K562 (cell line): ENCODE measurements at regions not wholly inside any gene's neighbourhood (a gene's known extent, or its start where the extent isn't known, plus 50 kb on each side); places are given as distances from the start of the nearest gene placed in this dataset.
"Not testable (repeated sequence)": the region's sequence is repeated elsewhere in the genome, so short reads cannot be mapped to it uniquely, and the experiment has no call there.

Source experiments
- ATAC-seq: fragments of 200-7000 bp; cut with Tn5 transposase; 3 replicates; pipeline ENCODE4 v1.9.1; 2020; ENCODE audit warnings: moderate library complexity
- BruUV-seq: library from RNA; stranded (reverse); fragments of 400-500 nt; replicated peaks from 2 replicates; lab custom pipeline; 2021; lab: Mats Ljungman, UMichigan
- CTCF ChIA-PET: fragments of 300-600 bp; formaldehyde crosslinking; extraction: SDS; loops from one replicate; lab custom pipeline; 2021; ENCODE audit warnings: low intra/inter-chr PET ratio; lab: Yijun Ruan, JAX
- POLR2A ChIA-PET: fragments of 300-600, 350-650 bp; sonication (Branson Sonifier 250); formaldehyde crosslinking; extraction: SDS; loops from one replicate; lab custom pipeline; 2021; ENCODE audit warnings: antibody characterized with exemption, inconsistent platforms; lab: Yijun Ruan, JAX
- DNase-seq, 4 experiments: peaks; one replicate each; pipeline versions ENCODE4 v3.0.0 to v3.0.0-alpha.2; 2011 to 2018; ENCODE audit warnings: low spot score in 3 of 4, mixed read lengths in 3 of 4; ENCODE audit errors: extremely low read depth in 1 of 4
- FAIRE-seq: peaks from 2 replicates; lab custom pipeline; 2011; peaks lifted over from hg19 to GRCh38; lab: Jason Lieb, UNC
- H2AFZ ChIP-seq: 2 replicates; pipeline ENCODE4 v1.6.0; 2011; ENCODE audit warnings: low read depth, low read length, control low read depth, inconsistent platforms
- H3K27ac ChIP-seq: fragments of 200-600 bp; 3 replicates; pipeline ENCODE4 v1.8.0; 2011; ENCODE audit warnings: low read depth, mild to moderate bottlenecking, control low read depth, inconsistent platforms, low read length, moderate library complexity, mixed read lengths; ENCODE audit errors: extremely low read depth
- H3K27me3 ChIP-seq, 2 experiments: fragments of 300-600 bp in 1 of 2; 2 replicates in 1 of 2; 3 replicates in 1 of 2; pipeline versions ENCODE4 v1.6.0 to v1.8.0; 2011; ENCODE audit warnings: inconsistent platforms in 2 of 2, low read length in 2 of 2, mild to moderate bottlenecking in 1 of 2, mixed read lengths in 1 of 2, moderate library complexity in 1 of 2; ENCODE audit not compliant: control insufficient read depth in 2 of 2, insufficient read depth in 2 of 2
- H3K36me3 ChIP-seq: fragments of 300-600 bp; 3 replicates; pipeline ENCODE4 v1.8.0; 2011; ENCODE audit warnings: mild to moderate bottlenecking, low read length, inconsistent platforms; ENCODE audit not compliant: control insufficient read depth, insufficient read depth
- H3K4me1 ChIP-seq, 2 experiments: fragments of 200-600 bp in 1 of 2; replicated peaks in 1 of 2; 2 replicates in 1 of 2; 3 replicates in 1 of 2; pipeline versions ENCODE4 v1.5.1 to v1.8.0; 2011; ENCODE audit warnings: inconsistent platforms in 2 of 2, low read length in 2 of 2, mild to moderate bottlenecking in 1 of 2, mixed read lengths in 1 of 2, moderate library complexity in 1 of 2; ENCODE audit not compliant: control insufficient read depth in 2 of 2, insufficient read depth in 2 of 2
- H3K4me2 ChIP-seq: 2 replicates; pipeline ENCODE4 v1.6.1; 2011; ENCODE audit warnings: low read length, control low read depth, inconsistent platforms, mixed read lengths; ENCODE audit not compliant: insufficient read depth
- H3K4me3 ChIP-seq: fragments of 200-600 bp; sonication (generic), shearing (Covaris generic); 2 replicates; pipeline ENCODE4 v1.5.1; 2016; ENCODE audit warnings: control low read depth, inconsistent platforms
- H3K79me2 ChIP-seq: fragments of 200-600 bp; 3 replicates; pipeline ENCODE4 v1.8.0; 2011; ENCODE audit warnings: low read length, inconsistent platforms; ENCODE audit not compliant: control insufficient read depth, insufficient read depth
- H3K9ac ChIP-seq, 2 experiments: 2 replicates each; pipeline versions ENCODE4 v1.6.0 to v1.6.1; 2011; ENCODE audit warnings: low read depth in 2 of 2, low read length in 2 of 2, control low read depth in 1 of 2, inconsistent platforms in 1 of 2, mild to moderate bottlenecking in 1 of 2, mixed read lengths in 1 of 2; ENCODE audit not compliant: insufficient read depth in 1 of 2
- H3K9me1 ChIP-seq: one replicate; pipeline ENCODE4 v1.6.0; 2011; ENCODE audit warnings: inconsistent platforms, mild to moderate bottlenecking, low read length, moderate library complexity; ENCODE audit not compliant: control insufficient read depth, insufficient read depth
- H3K9me3 ChIP-seq: replicated peaks from 2 replicates; pipeline ENCODE4 v1.5.1; 2011; ENCODE audit warnings: low read depth, low read length, inconsistent platforms; ENCODE audit not compliant: control insufficient read depth, insufficient read depth
- H4K20me1 ChIP-seq: replicated peaks from 2 replicates; pipeline ENCODE4 v1.6.1; 2011; ENCODE audit warnings: low read length, inconsistent platforms, mixed read lengths; ENCODE audit not compliant: control insufficient read depth, insufficient read depth
- WGBS: fragments of 100-300 bp; shearing (Covaris generic); methylation state at CpG from one replicate; pipeline ENCODE4 v1.1.6; 2016; ENCODE audit warnings: low coverage, mixed read lengths; ENCODE audit not compliant: insufficient coverage; ENCODE audit errors: missing lambda C conversion rate; 5-methylcytosine and 5-hydroxymethylcytosine counted together
- in situ Hi-C: fragments of 300-500 bp; cut with MboI; formaldehyde crosslinking; loops from 4 replicates; pipeline ENCODE4 v1.15.0; 2018; ENCODE audit warnings: inconsistent platforms, mixed read lengths
- intact Hi-C: fragments of 100-400 bp; cut with micrococcal nuclease; formaldehyde crosslinking; loops from 2 replicates; pipeline ENCODE4 v1.14.2; 2022

GRCh38 chr17:15856745-15857144, 88.2 kb upstream of the ADORA2B start:
- H3K79me2 ChIP-seq, H3K4me3 ChIP-seq, FAIRE-seq, H3K9me1 ChIP-seq, H2AFZ ChIP-seq, H3K9me3 ChIP-seq, H3K36me3 ChIP-seq, H4K20me1 ChIP-seq, H3K4me1 ChIP-seq, POLR2A ChIA-PET, H3K27ac ChIP-seq, ATAC-seq, H3K9ac ChIP-seq, DNase-seq, in situ Hi-C loops, H3K4me2 ChIP-seq, CTCF ChIA-PET, BruUV-seq, H3K27me3 ChIP-seq, intact Hi-C loops: not testable (repeated sequence)
- WGBS: no CpG with 5 or more reads among the region's 2 CpGs

DNA sequence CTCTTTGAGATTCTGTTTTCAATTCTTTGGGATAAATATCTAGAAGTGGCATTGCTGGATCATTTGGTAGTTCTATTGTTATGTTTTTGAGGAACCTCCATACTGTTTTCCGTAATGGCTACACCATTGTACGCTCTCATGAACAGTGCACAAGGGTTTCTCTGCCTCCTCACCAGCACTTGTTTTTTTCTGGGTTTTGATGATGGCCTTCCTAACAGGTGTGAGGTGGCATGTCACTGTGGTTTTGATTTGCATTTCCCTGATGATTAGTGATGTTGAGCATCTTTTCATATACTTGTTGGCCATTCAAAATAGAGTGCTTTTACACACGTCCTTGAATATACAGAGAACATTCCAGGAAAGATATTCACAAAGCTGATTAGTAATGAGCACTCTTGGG, 86.8 kb upstream of the ADORA2B start:
- H3K9me1 ChIP-seq, H3K4me3 ChIP-seq, FAIRE-seq, H3K9me3 ChIP-seq, H3K27ac ChIP-seq, H3K36me3 ChIP-seq, H3K27me3 ChIP-seq, CTCF ChIA-PET, H3K4me2 ChIP-seq, DNase-seq, H2AFZ ChIP-seq, ATAC-seq, POLR2A ChIA-PET, H4K20me1 ChIP-seq, H3K9ac ChIP-seq, H3K4me1 ChIP-seq, H3K79me2 ChIP-seq, intact Hi-C loops, BruUV-seq, in situ Hi-C loops: not testable (repeated sequence)
- WGBS: 21% methylated on average over 2 of the region's 3 CpGs

GRCh38 chr17:15860774-15861173, 84.2 kb upstream of the ADORA2B start:
- WGBS: 8% methylated on average over 4 of the region's 5 CpGs
- H3K79me2 ChIP-seq, H2AFZ ChIP-seq, POLR2A ChIA-PET, H3K4me3 ChIP-seq, FAIRE-seq, H3K9me3 ChIP-seq, in situ Hi-C loops, intact Hi-C loops, ATAC-seq, CTCF ChIA-PET, H3K9ac ChIP-seq, H3K4me1 ChIP-seq, DNase-seq, H3K27ac ChIP-seq, H3K4me2 ChIP-seq, BruUV-seq, H4K20me1 ChIP-seq, H3K9me1 ChIP-seq, H3K36me3 ChIP-seq, H3K27me3 ChIP-seq: not testable (repeated sequence)

GRCh38 chr17:15864061-15864460, 80.9 kb upstream of the ADORA2B start:
- H3K4me2 ChIP-seq, H3K4me3 ChIP-seq, DNase-seq, ATAC-seq, H3K36me3 ChIP-seq, H2AFZ ChIP-seq, H3K9me3 ChIP-seq, H3K27me3 ChIP-seq, H3K27ac ChIP-seq, FAIRE-seq, H3K4me1 ChIP-seq, H3K9me1 ChIP-seq, BruUV-seq, H3K79me2 ChIP-seq, H4K20me1 ChIP-seq, in situ Hi-C loops, intact Hi-C loops, CTCF ChIA-PET, POLR2A ChIA-PET, H3K9ac ChIP-seq: not testable (repeated sequence)
- WGBS: 25% methylated on average over 2 of the region's 4 CpGs
